HG03095 (cell line): ENCODE measurements at regions not wholly inside any gene's neighbourhood (a gene's known extent, or its start where the extent isn't known, plus 50 kb on each side); places are given as distances from the start of the nearest gene placed in this dataset.

Source experiments
- ATAC-seq: cut with Tn5 transposase; IDR thresholded peaks from one replicate; pipeline ENCODE4 v1.9.1; 2021; ENCODE audit warnings: moderate library complexity; ENCODE audit not compliant: unreplicated experiment

DNA sequence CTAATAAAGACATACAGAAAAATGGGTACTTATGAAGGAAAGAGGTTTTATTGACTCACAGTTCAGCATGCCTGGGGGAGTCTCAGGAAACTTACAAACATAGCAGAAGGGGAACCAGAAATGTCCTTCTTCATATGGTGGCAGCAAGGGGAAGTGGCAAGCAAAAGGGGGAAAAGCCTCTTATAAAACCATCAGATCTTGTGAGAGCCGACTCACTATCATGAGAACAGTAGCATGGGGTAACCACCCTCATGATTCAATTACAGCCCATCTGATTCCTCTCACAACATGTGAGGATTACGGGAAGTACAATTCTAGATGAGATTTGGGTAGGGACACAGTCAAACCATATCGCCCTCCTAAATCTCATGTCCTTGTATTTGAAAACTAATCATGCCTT, 1305.4 kb upstream of the SORCS1 start:
- no peak for ATAC-seq

DNA sequence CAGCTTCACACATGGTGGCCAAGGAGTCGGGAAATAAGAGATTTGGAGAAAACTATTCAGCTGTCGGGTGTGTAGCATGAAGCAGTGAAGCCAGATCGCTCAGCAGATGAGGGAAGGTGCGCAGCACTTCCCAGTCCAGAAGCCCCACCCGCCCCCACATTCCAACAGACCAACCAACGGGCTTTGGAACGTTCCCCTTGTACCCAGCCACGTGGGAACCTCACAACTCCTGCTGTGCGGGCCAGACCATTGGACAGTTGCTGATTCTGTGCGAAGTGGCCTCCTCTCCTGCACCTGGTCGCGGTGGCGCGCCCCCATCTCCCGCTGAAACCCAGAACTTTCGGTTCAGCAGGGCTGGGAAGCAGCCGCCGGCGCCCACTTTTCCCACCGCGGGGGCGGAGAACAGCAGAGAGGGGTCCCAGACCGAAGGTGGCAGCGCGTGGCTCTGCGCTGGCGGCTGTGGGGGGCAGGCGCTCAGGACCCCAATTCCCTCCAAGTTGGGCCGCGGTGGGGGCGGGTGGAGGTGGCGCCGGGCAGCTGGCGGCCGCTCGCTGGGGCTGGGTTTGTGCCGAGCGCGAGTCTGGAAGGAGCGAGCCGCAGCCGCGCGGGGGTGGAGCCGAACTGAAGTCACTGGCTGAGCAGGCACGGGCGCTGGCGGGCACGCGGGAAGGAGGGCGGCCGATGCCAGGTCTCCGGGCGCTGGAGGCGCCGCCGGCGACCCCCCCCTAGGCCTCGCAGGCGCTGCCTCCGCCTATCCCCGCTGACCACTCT, 1301.5 kb upstream of the SORCS1 start:
- no peak for ATAC-seq

DNA sequence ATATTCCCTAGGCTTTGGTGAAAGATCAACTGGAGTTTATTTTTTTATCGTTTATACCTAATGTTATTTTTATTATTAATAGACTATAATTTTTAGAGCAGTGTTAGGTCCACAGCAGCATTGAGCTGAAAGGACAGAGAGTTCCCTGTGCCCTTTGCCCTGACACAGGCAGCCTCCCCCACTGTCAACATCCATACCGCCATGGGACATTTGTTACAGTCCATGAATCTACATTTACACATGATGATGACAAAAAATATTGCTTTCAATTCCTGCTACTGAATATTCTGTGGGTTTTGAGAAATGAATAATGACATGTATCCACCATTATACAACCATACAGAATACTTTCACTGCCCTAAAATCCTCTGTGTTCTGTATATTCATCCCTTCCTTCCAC, 1297.5 kb upstream of the SORCS1 start:
- no peak for ATAC-seq

DNA sequence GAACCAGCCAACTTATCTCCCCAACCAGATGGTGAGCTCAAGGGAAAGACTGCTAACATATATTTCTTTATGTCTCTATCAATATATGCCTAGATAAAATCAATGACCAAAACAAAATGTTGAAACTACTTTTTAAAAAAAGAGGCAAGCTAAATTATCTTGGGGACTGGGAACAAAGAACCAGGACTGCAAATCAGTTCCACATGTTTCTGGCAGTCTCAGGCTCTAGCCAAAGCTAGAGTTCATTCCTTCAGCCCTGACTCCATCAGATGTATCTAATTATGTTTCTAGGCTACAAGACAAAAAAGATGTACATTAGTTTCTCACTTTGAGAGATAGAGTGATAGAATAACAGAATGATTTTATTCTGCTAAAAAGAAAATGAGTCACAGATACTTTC, 1290.3 kb upstream of the SORCS1 start:
- no peak for ATAC-seq

DNA sequence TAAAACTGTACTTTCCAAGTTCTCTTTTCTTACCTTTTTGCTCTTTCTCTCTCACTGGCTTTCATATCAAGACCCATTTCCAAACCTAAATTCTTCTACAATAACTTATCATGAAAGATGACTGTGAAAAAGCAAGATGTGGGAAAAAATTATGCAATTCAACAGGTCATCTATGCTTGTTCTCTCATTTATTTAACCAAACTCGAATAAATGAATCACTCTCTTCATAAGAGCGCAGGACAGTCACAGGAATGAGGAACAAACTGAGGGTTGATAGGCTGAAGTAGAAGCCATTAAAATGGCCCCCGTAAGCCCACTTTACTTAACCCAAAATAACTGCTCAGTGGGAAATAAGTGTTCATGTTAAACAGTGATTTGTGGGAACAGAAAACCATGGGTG, 1289.7 kb upstream of the SORCS1 start:
- ATAC-seq = no peak

DNA sequence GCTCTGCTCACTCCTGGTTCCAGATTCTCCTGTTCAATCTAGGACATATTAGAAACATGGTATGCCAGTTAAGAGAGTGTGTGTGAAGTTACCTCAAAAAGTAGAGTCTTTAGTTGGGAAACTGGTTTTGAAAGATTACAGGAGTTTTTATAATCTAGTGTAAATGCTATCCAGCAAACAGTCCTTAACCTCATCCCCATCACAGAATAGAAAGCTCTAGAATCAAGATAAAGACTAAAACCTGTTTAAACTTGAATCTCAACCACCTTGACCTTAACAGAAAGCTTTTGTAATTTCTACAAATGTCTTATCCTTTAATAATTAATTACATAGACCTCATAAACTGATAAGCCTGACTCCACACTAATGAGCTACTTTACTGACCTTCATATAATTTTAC, 1288.7 kb upstream of the SORCS1 start:
- no peak for ATAC-seq

DNA sequence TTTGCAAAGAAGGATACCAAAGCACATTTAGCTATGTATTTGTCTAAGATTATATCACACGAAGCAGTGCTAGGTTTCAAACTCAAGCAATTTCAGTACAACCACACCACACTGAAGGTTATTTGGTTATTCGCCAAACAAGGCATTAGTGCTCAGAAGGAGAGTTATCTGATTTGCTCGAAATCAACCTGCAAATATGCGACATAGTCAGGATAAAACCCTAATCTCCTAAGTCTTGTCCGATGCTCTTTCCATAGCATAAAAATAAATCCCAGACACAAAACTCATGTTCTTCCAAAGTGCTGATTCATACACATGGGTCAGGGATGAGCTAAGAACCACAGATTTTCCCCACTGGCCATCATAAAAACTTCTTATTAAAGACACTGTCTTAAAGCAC, 1288.0 kb upstream of the SORCS1 start:
- ATAC-seq = no peak

DNA sequence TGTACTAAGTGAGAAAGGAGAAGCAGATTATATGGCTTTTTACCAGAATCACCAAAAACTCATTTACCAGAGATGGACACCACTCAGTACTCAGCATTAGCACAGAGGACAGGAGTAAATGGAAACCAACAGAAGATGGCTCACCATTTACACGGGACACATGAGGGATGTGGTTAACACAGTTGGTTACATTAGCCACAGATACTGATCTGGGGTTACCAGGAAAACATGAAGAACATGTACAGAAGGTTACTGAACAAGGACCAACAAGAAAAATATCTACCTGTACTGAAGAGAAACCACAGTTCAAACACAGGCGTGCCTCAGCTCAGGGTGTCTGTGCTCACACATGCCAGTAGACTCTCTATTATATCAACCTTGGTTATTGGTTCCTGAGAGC, 1285.8 kb upstream of the SORCS1 start:
- no peak for ATAC-seq

DNA sequence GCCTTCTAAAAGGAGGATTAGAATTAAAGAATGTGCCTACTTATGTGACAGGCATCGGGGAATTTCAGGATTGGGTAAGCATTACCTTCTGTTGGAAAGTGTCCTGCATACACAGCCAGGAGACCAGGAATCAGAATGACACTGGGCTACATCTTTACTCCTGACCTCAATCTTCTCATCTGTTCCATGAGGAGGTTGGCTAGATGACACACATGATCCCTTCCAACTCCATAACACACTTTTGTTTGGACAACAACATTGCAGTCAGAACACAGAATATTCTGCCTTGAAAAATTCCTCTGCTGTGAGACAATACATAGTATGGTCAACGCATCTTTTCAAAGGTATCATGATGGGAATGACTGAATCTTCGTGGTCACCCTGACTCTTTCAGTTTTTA, 1281.2 kb upstream of the SORCS1 start:
- ATAC-seq = no peak

DNA sequence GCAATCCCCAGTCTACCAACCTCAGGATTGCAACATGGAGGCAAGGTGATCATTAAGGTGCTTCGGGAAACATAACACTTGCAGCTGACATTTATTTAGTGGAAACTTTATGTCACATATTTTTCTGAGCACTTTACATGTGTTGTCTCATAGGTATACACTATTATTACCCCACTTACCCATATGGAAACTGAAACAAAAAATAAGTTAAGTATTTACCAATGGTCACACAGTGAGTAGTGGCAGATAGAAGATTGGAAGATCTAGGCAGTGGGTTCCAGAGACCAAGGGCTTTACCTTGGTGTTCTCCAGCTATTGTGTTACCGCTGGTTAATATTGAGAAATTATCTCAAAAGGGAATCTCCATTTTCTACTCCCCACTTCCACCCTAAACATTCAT, 1279.1 kb upstream of the SORCS1 start:
- ATAC-seq = no peak

DNA sequence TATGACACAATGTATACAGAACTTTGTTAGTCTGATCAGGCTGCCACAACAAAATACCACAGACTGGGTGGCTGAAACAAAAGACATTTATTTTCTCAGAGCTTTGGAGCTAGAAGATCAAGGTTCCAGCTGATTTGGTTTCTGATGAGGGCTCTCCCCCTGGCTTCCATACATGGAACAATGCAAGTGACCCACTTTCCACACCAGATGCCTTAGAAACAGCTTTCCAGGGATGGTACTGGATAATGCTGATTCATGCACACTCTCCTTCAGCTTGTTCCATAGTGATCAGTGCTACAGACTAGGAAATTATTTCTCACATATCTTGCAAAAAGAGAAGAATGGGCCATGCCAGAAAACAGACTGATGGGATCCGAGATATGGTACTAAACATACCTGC, 1274.9 kb upstream of the SORCS1 start:
- ATAC-seq = no peak

DNA sequence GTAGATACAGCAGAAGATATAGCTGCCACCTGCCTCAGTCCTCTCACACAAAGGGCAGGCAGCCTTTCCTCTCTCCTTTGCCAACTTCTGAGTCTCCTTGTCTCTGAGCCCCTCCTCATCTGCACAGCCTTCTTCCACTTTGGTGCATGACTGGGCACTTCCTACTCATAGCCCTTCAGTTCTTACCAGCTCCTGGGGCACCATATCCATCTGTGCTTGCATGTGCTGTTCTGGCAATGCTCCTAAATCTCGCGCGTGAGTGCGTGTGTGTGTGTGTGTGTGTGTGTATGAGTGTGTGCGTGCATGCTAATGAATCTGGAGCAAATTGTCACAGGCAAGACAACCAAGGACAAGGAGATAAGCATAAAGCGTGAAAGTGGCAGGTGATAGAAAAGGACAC, 1271.6 kb upstream of the SORCS1 start:
- no peak for ATAC-seq

DNA sequence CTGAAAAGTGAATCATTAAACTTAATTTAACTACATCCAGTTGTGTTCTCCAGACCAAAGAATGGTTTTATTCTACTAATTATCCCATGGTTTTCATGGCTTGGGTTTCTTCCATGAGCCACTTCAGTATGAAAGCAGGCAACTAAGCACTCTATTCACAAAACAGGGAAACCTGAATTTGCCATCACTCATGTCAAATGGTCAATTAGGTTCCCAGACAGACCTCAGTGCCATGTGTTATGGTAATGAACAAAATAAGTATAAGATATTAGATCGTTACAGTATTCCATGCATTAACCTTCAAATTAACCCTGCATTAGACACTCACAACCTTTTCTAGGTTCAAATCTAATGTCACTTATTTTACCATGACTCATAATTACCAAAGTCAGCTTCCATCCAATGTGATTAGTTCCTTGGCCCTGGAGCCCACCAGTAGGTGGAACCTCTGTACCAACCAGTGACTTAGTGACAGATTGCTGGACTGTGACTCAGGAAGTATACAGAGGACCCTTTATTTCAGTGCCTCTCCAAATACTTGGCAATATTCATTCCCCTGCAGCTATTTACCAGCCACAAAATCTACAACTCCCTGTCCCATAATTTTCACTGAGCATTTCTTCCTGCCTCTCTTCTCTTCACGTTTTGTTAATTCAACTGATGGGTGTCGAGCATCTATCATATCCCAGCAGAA, 1270.2 kb upstream of the SORCS1 start:
- ATAC-seq = no peak

DNA sequence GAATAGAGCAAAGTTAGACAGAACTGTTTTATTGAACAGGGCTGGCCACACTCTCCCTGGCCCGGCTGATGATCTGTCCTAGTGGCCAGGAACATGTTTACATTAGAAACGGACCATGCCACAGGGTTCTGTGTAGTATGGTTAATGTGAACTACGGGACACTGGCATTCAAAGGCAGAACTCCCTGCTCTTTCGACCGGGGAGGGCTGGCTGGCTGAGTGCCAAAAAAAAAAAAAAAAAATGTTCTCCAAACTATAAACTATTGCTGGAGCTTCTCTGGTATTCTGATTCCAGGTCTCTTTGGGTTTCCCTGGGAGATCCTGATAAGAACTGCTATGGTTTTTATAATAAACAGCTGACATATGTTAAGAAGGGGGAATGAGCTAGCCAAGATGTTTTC, 1262.6 kb upstream of the SORCS1 start:
- no peak for ATAC-seq

DNA sequence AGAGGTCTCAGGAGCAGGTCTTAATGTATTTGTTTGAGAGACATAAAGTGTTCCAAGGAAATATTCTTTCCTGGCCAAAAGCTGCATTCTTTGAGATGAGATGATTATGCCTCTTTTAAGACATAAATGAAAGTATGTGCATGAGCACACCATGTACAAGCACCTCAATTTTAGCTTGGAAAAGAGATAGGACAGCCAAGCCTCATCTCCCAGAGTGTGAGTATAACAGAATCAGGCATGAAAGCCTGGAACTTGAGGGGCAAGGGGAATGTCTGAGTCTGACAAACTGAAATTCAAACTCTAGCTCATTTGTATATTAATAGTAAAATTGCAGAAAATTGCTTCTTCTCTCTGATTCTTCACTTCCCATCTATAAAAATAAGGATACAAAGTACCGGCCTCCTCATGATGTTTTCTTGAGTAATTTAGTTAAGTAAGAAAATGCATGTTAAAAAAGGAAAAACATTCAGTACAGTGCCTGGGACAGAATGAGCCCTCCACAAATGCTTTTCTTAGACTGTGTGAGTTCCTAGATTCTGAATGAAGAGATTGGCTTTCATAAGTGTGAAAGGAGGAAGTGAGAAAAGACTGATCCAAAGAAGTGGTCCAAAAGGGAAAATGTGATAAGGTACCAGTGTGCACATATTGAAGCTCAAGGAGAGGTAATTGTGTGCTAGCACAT, 1260.9 kb upstream of the SORCS1 start:
- ATAC-seq = no peak

DNA sequence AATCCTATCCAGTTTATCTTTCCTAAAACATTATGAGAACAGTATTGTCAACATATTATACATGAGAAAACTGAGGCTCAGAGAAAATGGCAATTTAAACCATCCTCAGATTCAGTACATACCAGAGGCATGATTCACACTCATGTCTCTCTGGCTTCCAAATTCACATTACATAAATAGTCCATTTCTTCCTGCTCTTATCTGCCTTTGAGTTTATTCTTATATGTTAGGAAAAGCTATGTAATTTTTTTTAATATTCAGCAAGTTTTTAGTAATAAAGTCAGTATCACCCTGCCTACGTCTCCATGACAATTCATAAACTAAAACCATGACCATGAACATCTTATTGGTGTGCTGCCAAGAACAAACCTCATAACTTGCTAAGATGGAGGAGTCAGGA, 1260.2 kb upstream of the SORCS1 start:
- ATAC-seq = no peak

DNA sequence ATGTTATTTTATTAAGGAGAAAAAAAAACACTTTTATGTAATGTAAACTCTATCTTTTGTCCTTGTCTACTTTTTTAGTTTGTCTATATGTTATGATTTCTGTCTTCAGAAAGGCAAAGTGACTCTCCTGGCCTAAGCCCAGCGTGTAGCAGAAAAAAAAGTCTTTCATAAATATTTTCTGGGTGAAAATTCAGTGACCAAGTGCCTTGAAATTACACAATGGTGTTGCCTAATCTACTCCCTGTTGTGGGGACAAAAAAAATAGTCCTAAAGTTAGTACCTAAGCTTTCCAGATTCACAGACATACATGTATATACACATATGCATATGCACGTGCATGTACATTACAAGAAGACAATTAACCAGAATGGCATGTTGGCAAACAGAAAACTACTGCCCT, 1257.8 kb upstream of the SORCS1 start:
- ATAC-seq = no peak

DNA sequence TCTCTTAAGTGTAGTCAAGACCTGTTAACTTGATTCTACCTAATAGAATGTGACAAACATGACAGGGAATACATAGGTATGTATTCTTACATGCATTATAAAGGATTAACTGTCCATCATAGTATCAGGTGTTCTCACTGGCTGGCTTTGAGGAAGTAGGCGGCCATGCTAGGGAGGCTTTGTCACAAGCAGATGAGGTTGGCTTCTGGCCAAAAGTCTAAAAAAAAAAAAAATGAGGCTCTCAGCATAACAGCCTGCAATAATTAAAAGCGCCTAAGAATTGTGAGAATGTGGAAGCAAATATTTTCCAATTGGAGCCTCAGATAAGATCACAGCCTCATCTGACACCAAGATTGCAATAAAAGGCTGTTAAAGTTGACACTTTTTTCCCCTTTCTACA, 1256.8 kb upstream of the SORCS1 start:
- ATAC-seq = no peak

DNA sequence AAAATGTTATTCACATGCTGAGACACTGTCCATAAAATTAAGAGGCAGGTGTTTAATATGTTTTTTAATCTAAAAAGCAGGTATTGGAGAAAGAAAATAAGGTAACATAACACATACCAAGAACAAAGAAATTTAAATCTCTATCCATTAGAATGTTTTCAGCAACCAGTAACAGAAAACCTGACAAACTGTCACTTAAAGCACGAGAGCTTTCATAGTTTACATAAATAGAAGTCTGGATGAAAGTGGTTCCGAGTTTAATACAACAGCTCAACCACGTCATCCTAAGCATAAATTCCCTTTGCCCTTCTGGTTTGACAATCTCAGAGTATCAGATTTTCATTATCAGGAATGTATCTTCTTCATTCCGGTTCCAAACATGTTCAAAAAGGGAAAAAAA, 1249.4 kb upstream of the SORCS1 start:
- ATAC-seq = no peak

DNA sequence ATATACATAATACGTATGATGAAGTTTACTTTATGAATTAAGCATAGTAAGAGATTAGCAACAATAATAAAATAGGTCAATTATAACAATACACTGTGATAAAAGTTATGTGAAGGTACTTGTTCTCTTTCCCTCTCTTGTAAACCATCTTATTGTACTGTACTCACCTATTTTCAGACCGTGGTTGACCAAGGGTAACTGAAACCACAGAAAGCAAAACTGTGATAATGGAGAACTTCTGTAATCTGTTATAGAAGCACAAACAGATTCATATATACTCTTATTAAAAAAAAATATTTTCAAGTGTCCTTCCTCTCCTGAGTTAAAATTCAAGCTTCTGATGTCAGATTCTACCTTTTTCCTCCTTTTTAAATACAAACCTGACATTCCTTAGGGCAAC, 1247.8 kb upstream of the SORCS1 start:
- ATAC-seq = no peak

DNA sequence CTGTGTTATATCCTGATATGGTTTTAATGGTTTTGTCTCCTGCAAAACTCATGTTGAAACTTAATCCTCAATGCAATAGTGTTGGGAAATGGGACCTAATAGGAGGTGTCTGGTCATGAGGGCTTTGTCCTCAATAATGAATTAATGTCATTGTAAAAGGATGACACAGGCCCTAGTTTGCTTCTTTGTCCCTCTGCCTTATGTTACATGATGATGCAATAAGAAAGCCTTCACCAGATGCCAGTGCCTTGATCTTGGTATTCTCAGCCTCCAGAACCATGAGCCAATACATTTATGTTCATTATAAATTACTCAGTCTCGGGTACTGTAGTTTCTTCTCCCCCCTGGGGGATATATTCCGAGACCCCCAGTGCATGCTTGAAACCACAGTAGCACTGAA, 1247.4 kb upstream of the SORCS1 start:
- ATAC-seq = no peak

DNA sequence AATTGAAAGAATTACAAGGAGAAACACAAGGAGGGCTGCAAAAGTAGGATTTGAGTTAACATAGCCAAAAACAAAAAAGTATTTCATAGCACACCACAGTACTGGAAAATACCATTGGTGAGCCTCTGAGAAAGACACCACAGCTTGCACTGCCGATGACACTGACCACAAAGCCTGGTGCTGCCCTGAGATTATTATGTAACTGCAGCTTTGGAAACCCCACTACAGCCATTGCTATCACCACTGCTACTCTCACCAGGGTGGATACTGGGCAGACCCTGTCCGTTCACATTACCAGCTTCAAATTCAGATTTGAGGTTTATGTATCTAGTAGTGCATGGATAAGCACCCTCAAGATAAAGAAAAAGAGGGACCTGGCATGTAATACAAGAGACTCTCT, 1246.7 kb upstream of the SORCS1 start:
- no peak for ATAC-seq
